SIG-M5 (cell line): ENCODE measurements at regions not wholly inside any gene's neighbourhood (a gene's known extent, or its start where the extent isn't known, plus 50 kb on each side); places are given as distances from the start of the nearest gene placed in this dataset.

Experiments
- DNase-seq: peaks from one replicate; lab custom pipeline; 2025; lab: John Stamatoyannopoulos, UW

DNA sequence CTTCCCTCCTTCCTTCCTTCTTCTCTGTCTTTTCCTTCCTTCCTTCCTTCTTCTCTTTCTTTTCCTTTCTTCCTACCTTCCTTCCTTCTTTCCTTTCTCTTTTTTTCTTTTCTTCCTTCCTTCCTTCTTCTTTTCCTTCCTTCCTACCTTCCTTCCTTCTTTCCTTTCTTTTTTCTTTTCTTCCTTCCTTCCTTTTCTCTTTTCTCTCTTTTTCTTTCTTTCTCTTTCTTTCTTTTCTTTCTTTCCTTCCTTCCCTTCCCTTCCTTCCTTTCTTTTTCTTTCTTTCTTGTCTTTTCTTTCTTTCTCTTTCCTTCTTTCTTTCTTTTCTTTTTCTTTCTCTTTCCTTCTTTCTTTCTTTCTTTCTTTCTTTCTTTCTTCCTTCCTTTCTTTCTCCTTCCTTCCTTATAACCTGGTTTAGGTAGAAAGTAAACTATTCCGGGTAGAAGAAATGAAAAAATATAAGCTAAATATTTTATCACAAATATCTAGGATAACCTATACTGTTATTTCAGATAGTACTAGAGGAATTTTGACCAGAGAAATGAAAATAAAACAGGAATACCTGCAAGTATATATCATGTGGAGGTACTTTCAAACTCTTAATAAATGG is 1741.8 kb upstream of the CDH9 start:
- no peak for DNase-seq

- no peak for DNase-seq
These were observed 1740.9 kb upstream of the CDH9 start for GRCh38 chr5:28779161-28779754.

DNA sequence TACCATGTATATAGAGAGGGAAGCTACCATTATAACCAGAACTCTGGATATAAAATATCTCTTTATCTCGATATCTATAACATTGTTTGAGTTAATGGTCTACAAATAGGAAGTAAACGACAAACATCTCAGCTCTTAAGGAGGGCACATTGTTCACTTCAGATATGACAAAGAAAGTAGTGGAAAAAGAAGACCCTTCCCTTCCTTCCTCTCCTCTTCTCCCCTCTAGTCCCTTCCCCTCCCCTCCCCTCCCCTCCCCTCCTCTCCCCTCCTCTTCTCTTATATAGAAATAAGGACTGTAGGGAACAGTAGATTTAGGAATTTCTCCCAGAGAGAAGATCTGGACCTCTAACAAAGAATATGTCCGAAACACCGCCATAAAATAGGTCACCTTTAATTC is 1731.9 kb upstream of the CDH9 start:
- DNase-seq: no peak

DNA sequence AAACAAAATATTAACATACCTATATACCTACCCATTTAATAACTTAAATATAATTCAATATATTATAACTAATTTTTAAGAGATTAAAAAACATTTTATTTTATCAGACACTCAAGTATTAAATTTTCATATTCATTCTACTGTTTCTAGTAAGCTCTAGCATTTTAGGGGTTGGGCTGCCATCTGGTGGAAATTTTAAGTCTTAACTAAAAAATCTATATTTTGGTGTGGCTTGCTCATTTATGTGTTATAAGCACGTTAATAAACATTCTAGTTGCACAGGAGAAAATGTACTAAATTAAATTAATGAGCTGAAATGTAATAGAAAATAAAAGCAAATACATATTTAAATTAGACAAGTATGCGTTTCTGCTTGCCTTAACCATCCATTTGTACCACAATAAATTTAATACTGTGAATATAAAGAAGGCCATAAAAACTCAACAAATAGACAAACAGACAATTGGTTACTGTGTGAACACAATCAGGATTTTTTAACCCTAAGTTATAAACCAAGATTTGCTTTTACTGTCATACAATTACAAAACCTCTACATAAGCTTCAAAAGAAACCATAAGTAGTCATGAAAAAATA is 1728.3 kb upstream of the CDH9 start:
- DNase-seq: peak; percentile 8

DNA sequence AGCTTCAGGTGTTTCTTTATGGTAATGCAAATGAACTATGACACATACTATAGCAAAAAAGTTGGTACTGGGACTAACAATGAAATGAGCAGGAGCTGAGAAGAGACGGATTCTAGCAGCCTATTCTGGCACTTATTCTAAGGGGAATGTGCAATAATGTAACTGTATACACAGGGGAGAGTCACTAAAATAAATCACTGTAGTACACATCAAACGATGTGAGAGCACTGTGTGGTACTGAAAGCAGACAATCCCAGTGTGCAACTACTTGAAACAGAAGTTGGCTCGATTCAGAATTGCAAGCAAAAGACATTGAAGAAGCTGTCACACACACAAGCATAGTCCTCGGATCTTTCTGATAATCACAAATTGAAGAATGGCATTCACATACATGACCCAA is 1713.0 kb upstream of the CDH9 start:
- no peak for DNase-seq

- no peak for DNase-seq
These were observed 1711.9 kb upstream of the CDH9 start for GRCh38 chr5:28750251-28750650.

- no peak for DNase-seq
These were observed 1710.1 kb upstream of the CDH9 start for GRCh38 chr5:28748446-28748845.

- no peak for DNase-seq
These were observed 1705.3 kb upstream of the CDH9 start for GRCh38 chr5:28743716-28744110.

- DNase-seq: no peak
These were observed 1704.8 kb upstream of the CDH9 start for GRCh38 chr5:28743025-28743715.

DNA sequence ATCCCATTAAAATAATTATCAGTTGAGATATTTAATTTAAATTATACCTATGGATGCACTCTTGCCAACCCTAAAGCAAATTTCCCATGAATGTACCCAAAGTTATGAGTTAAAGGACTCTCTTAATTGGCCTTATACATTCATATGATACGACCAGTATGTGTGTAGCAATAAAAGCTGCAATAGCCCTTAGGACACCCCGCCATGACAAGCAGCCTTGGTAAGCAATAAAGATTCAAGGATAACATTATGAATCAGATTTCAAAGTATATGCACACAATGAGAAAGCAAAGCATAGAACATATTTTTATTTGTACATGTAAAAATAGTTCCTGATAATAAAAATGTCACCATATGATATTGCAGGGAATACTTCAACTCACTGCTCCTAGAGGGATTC is 1699.3 kb upstream of the CDH9 start:
- DNase-seq: no peak

GRCh38 chr5:28737222-28737621 is 1698.8 kb upstream of the CDH9 start:
- no peak for DNase-seq

DNA sequence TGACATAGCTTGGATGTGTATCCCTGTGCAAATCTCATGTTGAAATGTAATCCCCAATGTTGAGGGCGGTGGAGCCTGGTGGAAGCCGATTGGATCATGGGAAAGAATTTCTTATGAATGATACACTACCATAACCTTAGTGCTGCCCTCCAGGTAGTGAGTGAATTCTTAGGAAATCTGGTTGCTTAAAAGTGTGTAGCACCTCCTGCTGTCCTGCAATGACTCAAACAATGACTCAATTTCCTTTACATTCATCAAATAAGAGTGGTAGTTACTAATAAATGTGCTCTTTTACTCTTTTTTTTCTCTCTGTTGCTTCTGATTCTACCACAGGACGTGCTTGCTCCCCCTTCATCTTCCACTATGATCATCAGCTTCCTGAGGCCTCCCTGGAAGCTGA is 1696.0 kb upstream of the CDH9 start:
- no peak for DNase-seq

- DNase-seq: no peak
These were observed 1690.7 kb upstream of the CDH9 start for GRCh38 chr5:28729067-28729466.

- no peak for DNase-seq
These were observed 1688.4 kb upstream of the CDH9 start for GRCh38 chr5:28726815-28727214.

DNA sequence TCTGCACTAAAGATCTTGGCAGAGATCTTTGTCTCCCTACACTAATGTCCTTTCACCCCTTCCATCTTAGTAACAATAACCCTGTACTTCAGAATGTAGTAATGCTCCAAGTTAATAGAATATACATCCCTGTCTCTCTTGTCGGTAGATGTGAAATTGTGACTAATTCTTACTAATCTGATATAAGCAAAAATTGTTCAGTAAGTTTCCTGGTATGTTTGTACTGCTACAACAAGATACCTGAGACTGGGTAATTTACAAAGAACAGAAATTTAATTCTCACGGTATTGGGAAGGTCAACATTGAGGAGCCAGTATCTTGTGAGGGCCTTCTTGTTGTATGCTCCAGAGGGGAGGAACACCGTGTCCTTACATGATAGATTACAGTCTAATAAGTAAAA is 1686.6 kb upstream of the CDH9 start:
- DNase-seq: no peak

DNA sequence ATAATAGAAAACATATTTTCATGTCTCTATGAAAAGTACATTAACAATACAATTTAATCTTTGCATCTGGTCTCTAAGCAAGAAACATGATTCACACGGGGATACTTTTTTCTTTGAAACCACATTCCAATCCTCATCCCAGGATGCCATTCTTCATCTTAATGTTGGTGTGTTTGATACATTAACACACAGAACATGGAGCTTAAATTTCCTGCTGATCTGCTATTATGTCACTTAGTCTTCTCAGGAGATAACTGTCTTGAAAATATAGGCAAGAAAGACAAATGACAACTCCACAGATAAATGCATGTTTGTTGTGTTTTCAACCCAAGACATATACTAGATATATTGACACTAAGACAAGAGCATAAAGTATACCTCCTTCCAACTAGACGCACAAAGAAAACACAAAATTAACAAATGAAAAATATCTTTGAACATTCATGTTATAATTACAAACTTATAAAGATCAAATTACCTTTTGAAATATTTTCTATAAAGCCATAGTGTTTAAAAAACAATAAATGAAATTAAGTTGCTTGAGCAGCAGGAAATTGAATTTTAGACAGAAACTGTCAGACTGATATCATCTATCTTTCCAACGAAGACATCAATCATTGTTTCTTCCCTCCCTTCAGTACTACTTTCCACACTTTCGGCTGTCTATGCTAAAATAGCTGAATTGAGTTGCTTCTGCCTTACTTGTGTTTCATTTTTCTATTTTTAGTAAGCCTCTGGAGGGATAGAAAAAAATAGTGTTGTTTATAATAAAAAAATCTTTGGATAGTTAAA is 1676.7 kb upstream of the CDH9 start:
- no peak for DNase-seq

- DNase-seq: no peak
These were observed 1672.0 kb upstream of the CDH9 start for GRCh38 chr5:28710360-28710759.

- no peak for DNase-seq
These were observed 1670.1 kb upstream of the CDH9 start for GRCh38 chr5:28708472-28708871.

- DNase-seq: no peak
These were observed 1669.3 kb upstream of the CDH9 start for GRCh38 chr5:28707706-28708105.

DNA sequence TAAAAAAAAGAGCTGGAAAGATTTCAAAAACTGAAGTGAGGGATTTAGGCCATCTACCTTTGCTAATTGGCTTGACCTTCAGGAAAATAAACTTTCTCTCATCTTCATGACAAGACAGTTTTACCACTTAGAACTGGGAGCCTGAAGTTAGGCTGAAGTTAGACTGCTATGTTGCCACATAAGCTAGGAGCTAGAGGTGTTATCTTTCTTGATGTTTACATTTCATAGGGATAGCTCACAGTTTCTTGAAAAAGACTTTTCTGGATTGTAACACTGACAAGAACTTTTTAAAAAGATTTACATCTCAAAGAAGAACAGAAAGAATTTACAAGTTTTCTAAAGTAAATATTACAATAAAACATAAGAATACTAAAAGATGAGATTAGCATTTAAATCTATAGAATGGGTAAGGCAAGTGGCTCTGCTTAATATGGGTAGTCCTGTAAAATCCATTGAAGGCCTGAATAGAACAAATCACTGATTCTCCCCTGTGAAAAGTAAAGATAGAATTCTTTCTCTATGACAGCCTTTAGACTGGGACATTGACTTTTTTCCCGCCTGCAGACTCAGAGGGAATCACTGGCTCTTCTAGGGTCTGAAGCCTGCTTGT is 1665.4 kb upstream of the CDH9 start:
- no peak for DNase-seq

DNA sequence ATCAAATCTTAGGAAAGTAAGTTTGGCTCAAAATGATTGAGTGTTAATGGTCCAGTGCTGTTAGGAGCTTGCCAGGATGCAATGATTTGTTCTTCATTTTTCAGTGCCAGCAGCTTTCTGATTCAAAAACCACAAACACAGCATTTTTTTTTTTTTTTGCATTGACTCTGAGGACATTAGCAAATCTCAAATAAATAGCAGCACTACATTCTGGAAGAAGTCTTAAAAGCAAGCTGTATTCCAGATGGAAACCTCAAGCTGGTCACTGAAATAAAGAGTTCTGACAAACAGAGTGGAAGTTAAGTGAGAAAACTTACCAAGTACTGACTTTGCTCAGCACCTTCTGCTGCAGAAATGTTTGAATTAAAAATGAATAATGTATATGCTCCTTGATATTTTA is 1653.1 kb upstream of the CDH9 start:
- no peak for DNase-seq

DNA sequence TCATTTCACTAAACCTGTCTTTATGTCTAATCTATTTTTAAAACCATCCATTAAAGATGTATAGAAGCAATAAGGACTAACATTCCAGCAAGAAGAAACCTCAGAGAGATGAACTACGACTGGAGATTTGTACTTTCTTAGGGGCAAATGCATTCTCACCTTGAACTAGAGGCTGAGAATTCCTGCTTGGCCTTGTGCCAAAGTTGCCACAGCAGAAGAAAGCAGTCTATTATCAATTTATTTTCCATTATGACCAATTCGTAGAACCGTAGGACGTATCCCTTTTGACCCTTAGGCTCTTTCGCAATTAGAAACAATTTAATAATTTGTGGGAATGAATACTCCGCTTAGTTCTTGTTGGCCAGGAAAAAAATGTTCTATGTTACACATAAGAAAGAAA is 1647.4 kb upstream of the CDH9 start:
- no peak for DNase-seq
